WTC11 (cell line): ENCODE measurements at regions not wholly inside any gene's neighbourhood (a gene's known extent, or its start where the extent isn't known, plus 50 kb on each side); places are given as distances from the start of the nearest gene placed in this dataset.
"Not testable (repeated sequence)": the region's sequence is repeated elsewhere in the genome, so short reads cannot be mapped to it uniquely, and the experiment has no call there.

Experiments
- ATAC-seq: fragments of 200-7000 bp; cut with Tn5 transposase; 2 replicates; pipeline ENCODE4 v1.10.0; 2021; ENCODE audit warnings: mild to moderate bottlenecking, moderate library complexity
- CTCF ChIA-PET: fragments of 300-600 bp; sonication (Branson Sonifier 250); formaldehyde crosslinking; loops from one replicate; lab custom pipeline; 2021; ENCODE audit warnings: antibody characterized with exemption; lab: Charles Lee
- POLR2A ChIA-PET: fragments of 350-600 bp; sonication (Branson Sonifier 250); formaldehyde crosslinking; loops from one replicate; lab custom pipeline; 2021; ENCODE audit warnings: antibody characterized with exemption; lab: Charles Lee
- DNase-seq: peaks from one replicate; pipeline ENCODE4 v3.0.0; 2021; ENCODE audit warnings: low spot score
- H3K27ac Mint-ChIP-seq: 2 replicates; pipeline ENCODE4 v1.8.0; 2021; ENCODE audit warnings: mixed read lengths
- H3K27me3 Mint-ChIP-seq: 2 replicates; pipeline ENCODE4 v1.8.0; 2021; ENCODE audit warnings: low read depth, mild to moderate bottlenecking, moderate library complexity, mixed read lengths
- H3K36me3 Mint-ChIP-seq: 2 replicates; pipeline ENCODE4 v1.8.0; 2021; ENCODE audit warnings: mixed read lengths
- H3K4me1 Mint-ChIP-seq: 2 replicates; pipeline ENCODE4 v1.8.0; 2022; ENCODE audit warnings: mixed read lengths
- H3K4me3 Mint-ChIP-seq: 2 replicates; pipeline ENCODE4 v1.8.0; 2021; ENCODE audit warnings: mild to moderate bottlenecking, moderate library complexity, mixed read lengths
- H3K9me3 Mint-ChIP-seq: 2 replicates; pipeline ENCODE4 v1.8.0; 2021; ENCODE audit warnings: mixed read lengths
- CREM ChIP-seq: sonication (generic); formaldehyde crosslinking; IDR thresholded peaks from 2 replicates; pipeline ENCODE4 v1.8.1; 2022; ENCODE audit warnings: mild to moderate bottlenecking, missing genetic modification reagents, moderate library complexity
- ETV6 ChIP-seq: sonication (generic); formaldehyde crosslinking; IDR thresholded peaks from 2 replicates; pipeline ENCODE4 v1.8.1; 2022; ENCODE audit warnings: mild to moderate bottlenecking, missing genetic modification reagents
- FOXJ3 ChIP-seq: sonication (generic); formaldehyde crosslinking; IDR thresholded peaks from 2 replicates; pipeline ENCODE4 v1.9.0; 2021; ENCODE audit warnings: missing genetic modification reagents, mild to moderate bottlenecking, borderline replicate concordance
- MYBL2 ChIP-seq: sonication (generic); formaldehyde crosslinking; IDR thresholded peaks from 2 replicates; pipeline ENCODE4 v1.8.1; 2023; ENCODE audit warnings: mild to moderate bottlenecking, moderate library complexity, missing genetic modification reagents
- NFE2L1 ChIP-seq: sonication (generic); formaldehyde crosslinking; IDR thresholded peaks from 2 replicates; pipeline ENCODE4 v1.8.1; 2023; ENCODE audit warnings: missing genetic modification reagents
- NFYB ChIP-seq: sonication (generic); formaldehyde crosslinking; conservative IDR thresholded peaks from 2 replicates; pipeline ENCODE4 v1.8.0; 2022; ENCODE audit warnings: low read depth, missing genetic modification reagents
- RELA ChIP-seq: sonication (generic); formaldehyde crosslinking; IDR thresholded peaks from 2 replicates; pipeline ENCODE4 v1.8.1; 2022; ENCODE audit warnings: missing genetic modification reagents, mild to moderate bottlenecking, borderline replicate concordance
- TP53 ChIP-seq: sonication (generic); formaldehyde crosslinking; IDR thresholded peaks from 2 replicates; pipeline ENCODE4 v1.8.1; 2023; ENCODE audit warnings: mild to moderate bottlenecking, missing genetic modification reagents
- ZNF121 ChIP-seq: sonication (generic); formaldehyde crosslinking; IDR thresholded peaks from 2 replicates; pipeline ENCODE4 v1.8.0; 2023; ENCODE audit warnings: missing genetic modification reagents
- ZNF138 ChIP-seq: sonication (generic); formaldehyde crosslinking; conservative IDR thresholded peaks from 2 replicates; pipeline ENCODE4 v1.8.1; 2022; ENCODE audit warnings: mild to moderate bottlenecking, moderate library complexity, missing genetic modification reagents
- ZNF396 ChIP-seq: fragments of 250-450 bp; sonication (Bioruptor Pico); IDR thresholded peaks from 2 replicates; pipeline ENCODE4 v1.8.0; 2021; ENCODE audit warnings: mild to moderate bottlenecking, moderate library complexity, borderline replicate concordance
- TF ChIP-seq, protein P1 (sequence below): sonication (generic); formaldehyde crosslinking; IDR thresholded peaks from 2 replicates; pipeline ENCODE4 v1.8.1; 2022; ENCODE audit warnings: mild to moderate bottlenecking, moderate library complexity, missing genetic modification reagents
- TF ChIP-seq, protein P2 (sequence below): sonication (generic); formaldehyde crosslinking; IDR thresholded peaks from 2 replicates; pipeline ENCODE4 v1.8.0; 2023; ENCODE audit warnings: mild to moderate bottlenecking, missing genetic modification reagents
- TF ChIP-seq, protein P3 (sequence below): sonication (generic); formaldehyde crosslinking; IDR thresholded peaks from 2 replicates; pipeline ENCODE4 v1.8.0; 2022; ENCODE audit warnings: mild to moderate bottlenecking, missing genetic modification reagents
- TF ChIP-seq, protein P4 (sequence below): sonication (generic); formaldehyde crosslinking; IDR thresholded peaks from 2 replicates; pipeline ENCODE4 v1.8.0; 2023; ENCODE audit warnings: missing genetic modification reagents
- TF ChIP-seq, protein P5 (sequence below): fragments of 250-450 bp; sonication (Bioruptor Pico); IDR thresholded peaks from 2 replicates; pipeline ENCODE4 v1.9.0; 2021; ENCODE audit warnings: mild to moderate bottlenecking
- TF ChIP-seq, protein P6 (sequence below): sonication (generic); formaldehyde crosslinking; conservative IDR thresholded peaks from 2 replicates; pipeline ENCODE4 v1.8.1; 2023; ENCODE audit warnings: mild to moderate bottlenecking, low read depth, missing genetic modification reagents, moderate library complexity
- TF ChIP-seq, protein P7 (sequence below): sonication (generic); formaldehyde crosslinking; IDR thresholded peaks from 2 replicates; pipeline ENCODE4 v1.8.1; 2022; ENCODE audit warnings: low read depth, missing genetic modification reagents, borderline replicate concordance

DNA sequence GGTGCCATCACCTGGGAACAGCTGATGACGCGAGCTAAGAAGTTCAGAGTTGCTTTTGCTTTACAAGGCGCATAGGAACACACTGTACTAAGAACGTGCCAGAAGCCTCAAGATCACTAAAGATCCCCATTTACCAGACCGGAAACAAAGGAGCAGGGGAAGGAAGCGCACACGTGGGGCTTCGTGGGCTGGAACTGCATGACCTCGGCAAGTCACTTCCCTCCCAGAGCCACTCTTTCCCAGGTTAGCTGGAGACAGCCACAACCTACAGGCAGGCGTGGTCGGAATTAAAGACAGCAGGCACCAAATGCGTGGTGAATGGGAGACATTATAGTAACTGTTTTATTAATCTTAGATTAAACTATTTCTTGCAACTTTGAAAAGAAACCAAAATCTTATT is 154.9 kb upstream of the IQSEC1 start:
- H3K27ac Mint-ChIP-seq, CTCF ChIA-PET, H3K27me3 Mint-ChIP-seq, ATAC-seq, POLR2A ChIA-PET, H3K4me3 Mint-ChIP-seq, DNase-seq, H3K9me3 Mint-ChIP-seq, H3K36me3 Mint-ChIP-seq: not testable (repeated sequence)
- H3K4me1 Mint-ChIP-seq: peaks cover 13% of the 10 kb centered on the region

DNA sequence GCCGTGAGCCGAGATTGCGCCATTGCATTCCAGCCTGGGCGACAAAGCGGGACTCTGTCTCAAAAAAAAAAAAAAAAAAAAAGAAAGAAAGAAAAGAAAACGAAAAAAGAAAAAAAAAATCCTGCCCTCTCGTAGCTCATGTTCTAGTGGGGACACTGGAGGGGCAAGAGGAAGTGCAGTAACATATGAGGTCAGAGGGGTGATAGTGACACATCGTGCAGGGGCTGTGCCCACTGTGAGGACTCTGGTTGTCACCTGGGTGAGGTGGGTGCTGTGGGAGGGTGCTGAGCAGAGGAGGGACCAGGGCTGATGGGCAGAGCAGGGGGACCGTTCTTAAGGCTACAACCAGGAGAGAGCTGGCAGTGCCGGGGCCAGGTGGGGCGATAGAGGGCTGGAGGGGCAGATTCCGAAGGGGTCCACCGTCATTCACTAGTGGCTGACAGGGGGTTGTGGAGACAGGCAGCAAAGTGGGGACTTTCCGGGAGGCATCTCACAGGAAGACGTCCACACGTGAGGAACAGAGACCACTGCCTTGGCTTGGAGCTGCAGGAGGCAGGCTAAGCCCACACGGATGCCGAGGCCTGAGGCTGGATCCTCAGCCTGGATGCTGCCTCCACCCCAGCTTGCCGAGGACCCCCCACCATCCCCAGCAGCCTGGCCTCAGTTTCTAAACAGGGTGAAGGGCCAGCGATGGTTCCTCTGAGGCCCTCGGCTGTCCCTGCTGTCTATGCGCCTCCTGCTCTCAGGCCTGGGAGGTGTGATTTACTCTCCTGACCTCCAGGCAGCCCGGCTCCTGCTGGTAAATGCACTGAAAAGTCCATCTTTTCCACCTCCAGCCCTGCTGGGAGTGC is 154.3 kb upstream of the IQSEC1 start:
- no peaks in the 10 kb centered on the region for H3K36me3 Mint-ChIP-seq
- H3K4me3 Mint-ChIP-seq: no peak overlapping the region
- ATAC-seq (no peak), DNase-seq (no peak)
- CTCF ChIA-PET: interaction anchor here (0.6 to 1.2 kb wide), 5 partner anchors 26 to 657 kb away, joined by 3 to 5 read pairs (median 3); no protein-coding TSS in a partner anchor
- POLR2A ChIA-PET: interaction anchor here (0.6 to 0.7 kb wide), 2 partner anchors 102 to 138 kb away, joined by 3 read pairs; no protein-coding TSS in a partner anchor
- H3K4me1 Mint-ChIP-seq: peaks cover 11% of the 10 kb centered on the region
- TF ChIP-seq FOXJ3 (CRISPR knock-in tag) (no peak), MYBL2 (no peak), ZNF396 (no peak), TP53 (no peak), ETV6 (CRISPR knock-in tag) (no peak), NFYB (CRISPR knock-in tag) (no peak), CREM (CRISPR knock-in tag) (no peak), ZNF121 (CRISPR knock-in tag) (no peak), RELA (CRISPR knock-in tag) (no peak), NFE2L1 (CRISPR knock-in tag) (no peak), ZNF138 (no peak)
- TF ChIP-seq, protein P1, sequence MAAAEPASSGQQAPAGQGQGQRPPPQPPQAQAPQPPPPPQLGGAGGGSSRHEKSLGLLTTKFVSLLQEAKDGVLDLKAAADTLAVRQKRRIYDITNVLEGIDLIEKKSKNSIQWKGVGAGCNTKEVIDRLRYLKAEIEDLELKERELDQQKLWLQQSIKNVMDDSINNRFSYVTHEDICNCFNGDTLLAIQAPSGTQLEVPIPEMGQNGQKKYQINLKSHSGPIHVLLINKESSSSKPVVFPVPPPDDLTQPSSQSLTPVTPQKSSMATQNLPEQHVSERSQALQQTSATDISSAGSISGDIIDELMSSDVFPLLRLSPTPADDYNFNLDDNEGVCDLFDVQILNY (CRISPR knock-in tag): no peak
- TF ChIP-seq, protein P2, sequence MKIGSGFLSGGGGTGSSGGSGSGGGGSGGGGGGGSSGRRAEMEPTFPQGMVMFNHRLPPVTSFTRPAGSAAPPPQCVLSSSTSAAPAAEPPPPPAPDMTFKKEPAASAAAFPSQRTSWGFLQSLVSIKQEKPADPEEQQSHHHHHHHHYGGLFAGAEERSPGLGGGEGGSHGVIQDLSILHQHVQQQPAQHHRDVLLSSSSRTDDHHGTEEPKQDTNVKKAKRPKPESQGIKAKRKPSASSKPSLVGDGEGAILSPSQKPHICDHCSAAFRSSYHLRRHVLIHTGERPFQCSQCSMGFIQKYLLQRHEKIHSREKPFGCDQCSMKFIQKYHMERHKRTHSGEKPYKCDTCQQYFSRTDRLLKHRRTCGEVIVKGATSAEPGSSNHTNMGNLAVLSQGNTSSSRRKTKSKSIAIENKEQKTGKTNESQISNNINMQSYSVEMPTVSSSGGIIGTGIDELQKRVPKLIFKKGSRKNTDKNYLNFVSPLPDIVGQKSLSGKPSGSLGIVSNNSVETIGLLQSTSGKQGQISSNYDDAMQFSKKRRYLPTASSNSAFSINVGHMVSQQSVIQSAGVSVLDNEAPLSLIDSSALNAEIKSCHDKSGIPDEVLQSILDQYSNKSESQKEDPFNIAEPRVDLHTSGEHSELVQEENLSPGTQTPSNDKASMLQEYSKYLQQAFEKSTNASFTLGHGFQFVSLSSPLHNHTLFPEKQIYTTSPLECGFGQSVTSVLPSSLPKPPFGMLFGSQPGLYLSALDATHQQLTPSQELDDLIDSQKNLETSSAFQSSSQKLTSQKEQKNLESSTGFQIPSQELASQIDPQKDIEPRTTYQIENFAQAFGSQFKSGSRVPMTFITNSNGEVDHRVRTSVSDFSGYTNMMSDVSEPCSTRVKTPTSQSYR (CRISPR knock-in tag): no peak
- TF ChIP-seq, protein P3, sequence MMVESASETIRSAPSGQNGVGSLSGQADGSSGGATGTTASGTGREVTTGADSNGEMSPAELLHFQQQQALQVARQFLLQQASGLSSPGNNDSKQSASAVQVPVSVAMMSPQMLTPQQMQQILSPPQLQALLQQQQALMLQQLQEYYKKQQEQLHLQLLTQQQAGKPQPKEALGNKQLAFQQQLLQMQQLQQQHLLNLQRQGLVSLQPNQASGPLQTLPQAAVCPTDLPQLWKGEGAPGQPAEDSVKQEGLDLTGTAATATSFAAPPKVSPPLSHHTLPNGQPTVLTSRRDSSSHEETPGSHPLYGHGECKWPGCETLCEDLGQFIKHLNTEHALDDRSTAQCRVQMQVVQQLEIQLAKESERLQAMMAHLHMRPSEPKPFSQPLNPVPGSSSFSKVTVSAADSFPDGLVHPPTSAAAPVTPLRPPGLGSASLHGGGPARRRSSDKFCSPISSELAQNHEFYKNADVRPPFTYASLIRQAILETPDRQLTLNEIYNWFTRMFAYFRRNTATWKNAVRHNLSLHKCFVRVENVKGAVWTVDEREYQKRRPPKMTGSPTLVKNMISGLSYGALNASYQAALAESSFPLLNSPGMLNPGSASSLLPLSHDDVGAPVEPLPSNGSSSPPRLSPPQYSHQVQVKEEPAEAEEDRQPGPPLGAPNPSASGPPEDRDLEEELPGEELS (CRISPR knock-in tag): no peak
- TF ChIP-seq, protein P4, sequence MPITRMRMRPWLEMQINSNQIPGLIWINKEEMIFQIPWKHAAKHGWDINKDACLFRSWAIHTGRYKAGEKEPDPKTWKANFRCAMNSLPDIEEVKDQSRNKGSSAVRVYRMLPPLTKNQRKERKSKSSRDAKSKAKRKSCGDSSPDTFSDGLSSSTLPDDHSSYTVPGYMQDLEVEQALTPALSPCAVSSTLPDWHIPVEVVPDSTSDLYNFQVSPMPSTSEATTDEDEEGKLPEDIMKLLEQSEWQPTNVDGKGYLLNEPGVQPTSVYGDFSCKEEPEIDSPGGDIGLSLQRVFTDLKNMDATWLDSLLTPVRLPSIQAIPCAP (CRISPR knock-in tag): no peak
- TF ChIP-seq, protein P5, sequence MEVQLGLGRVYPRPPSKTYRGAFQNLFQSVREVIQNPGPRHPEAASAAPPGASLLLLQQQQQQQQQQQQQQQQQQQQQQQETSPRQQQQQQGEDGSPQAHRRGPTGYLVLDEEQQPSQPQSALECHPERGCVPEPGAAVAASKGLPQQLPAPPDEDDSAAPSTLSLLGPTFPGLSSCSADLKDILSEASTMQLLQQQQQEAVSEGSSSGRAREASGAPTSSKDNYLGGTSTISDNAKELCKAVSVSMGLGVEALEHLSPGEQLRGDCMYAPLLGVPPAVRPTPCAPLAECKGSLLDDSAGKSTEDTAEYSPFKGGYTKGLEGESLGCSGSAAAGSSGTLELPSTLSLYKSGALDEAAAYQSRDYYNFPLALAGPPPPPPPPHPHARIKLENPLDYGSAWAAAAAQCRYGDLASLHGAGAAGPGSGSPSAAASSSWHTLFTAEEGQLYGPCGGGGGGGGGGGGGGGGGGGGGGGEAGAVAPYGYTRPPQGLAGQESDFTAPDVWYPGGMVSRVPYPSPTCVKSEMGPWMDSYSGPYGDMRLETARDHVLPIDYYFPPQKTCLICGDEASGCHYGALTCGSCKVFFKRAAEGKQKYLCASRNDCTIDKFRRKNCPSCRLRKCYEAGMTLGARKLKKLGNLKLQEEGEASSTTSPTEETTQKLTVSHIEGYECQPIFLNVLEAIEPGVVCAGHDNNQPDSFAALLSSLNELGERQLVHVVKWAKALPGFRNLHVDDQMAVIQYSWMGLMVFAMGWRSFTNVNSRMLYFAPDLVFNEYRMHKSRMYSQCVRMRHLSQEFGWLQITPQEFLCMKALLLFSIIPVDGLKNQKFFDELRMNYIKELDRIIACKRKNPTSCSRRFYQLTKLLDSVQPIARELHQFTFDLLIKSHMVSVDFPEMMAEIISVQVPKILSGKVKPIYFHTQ (CRISPR knock-in tag): no peak
- TF ChIP-seq, protein P6, sequence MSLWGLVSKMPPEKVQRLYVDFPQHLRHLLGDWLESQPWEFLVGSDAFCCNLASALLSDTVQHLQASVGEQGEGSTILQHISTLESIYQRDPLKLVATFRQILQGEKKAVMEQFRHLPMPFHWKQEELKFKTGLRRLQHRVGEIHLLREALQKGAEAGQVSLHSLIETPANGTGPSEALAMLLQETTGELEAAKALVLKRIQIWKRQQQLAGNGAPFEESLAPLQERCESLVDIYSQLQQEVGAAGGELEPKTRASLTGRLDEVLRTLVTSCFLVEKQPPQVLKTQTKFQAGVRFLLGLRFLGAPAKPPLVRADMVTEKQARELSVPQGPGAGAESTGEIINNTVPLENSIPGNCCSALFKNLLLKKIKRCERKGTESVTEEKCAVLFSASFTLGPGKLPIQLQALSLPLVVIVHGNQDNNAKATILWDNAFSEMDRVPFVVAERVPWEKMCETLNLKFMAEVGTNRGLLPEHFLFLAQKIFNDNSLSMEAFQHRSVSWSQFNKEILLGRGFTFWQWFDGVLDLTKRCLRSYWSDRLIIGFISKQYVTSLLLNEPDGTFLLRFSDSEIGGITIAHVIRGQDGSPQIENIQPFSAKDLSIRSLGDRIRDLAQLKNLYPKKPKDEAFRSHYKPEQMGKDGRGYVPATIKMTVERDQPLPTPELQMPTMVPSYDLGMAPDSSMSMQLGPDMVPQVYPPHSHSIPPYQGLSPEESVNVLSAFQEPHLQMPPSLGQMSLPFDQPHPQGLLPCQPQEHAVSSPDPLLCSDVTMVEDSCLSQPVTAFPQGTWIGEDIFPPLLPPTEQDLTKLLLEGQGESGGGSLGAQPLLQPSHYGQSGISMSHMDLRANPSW: no peak
- TF ChIP-seq, protein P7, sequence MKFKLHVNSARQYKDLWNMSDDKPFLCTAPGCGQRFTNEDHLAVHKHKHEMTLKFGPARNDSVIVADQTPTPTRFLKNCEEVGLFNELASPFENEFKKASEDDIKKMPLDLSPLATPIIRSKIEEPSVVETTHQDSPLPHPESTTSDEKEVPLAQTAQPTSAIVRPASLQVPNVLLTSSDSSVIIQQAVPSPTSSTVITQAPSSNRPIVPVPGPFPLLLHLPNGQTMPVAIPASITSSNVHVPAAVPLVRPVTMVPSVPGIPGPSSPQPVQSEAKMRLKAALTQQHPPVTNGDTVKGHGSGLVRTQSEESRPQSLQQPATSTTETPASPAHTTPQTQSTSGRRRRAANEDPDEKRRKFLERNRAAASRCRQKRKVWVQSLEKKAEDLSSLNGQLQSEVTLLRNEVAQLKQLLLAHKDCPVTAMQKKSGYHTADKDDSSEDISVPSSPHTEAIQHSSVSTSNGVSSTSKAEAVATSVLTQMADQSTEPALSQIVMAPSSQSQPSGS (CRISPR knock-in tag): no peak
- no peak overlapping the region for H3K27ac Mint-ChIP-seq
- no peaks in the 10 kb centered on the region for H3K27me3 Mint-ChIP-seq
- no peaks in the 10 kb centered on the region for H3K9me3 Mint-ChIP-seq
